HuH-7.5 (cell line): ENCODE measurements at regions not wholly inside any gene's neighbourhood (a gene's known extent, or its start where the extent isn't known, plus 50 kb on each side); places are given as distances from the start of the nearest gene placed in this dataset.
"Not testable (repeated sequence)": the region's sequence is repeated elsewhere in the genome, so short reads cannot be mapped to it uniquely, and the experiment has no call there.

Source experiments
- DNase-seq: peaks from one replicate; pipeline ENCODE4 v3.0.0; 2011; ENCODE audit warnings: low spot score

- DNase-seq, result no peak
These were observed 60.2 kb downstream of the LSMEM1 start for GRCh38 chr7:112540839-112541577.

GRCh38 chr7:112546723-112547513, 66.1 kb downstream of the LSMEM1 start:
- DNase-seq, result no peak

- DNase-seq, result no peak
These were observed 67.1 kb downstream of the LSMEM1 start for GRCh38 chr7:112547916-112548315.

- DNase-seq, result peak; percentile 29
These were observed 69.8 kb downstream of the LSMEM1 start for GRCh38 chr7:112550468-112551060.

GRCh38 chr7:112551521-112551920, 70.7 kb downstream of the LSMEM1 start:
- DNase-seq, result not testable (repeated sequence)

- no peak for DNase-seq
These were observed 73.8 kb downstream of the LSMEM1 start for GRCh38 chr7:112554591-112554990.

GRCh38 chr7:112556633-112557032, 75.8 kb downstream of the LSMEM1 start:
- no peak for DNase-seq

GRCh38 chr7:112566442-112567324, 85.9 kb downstream of the LSMEM1 start:
- DNase-seq, result no peak

- no peak for DNase-seq
These were observed 86.6 kb downstream of the LSMEM1 start for GRCh38 chr7:112567388-112567787.

- DNase-seq, result no peak
These were observed 91.2 kb downstream of the LSMEM1 start for GRCh38 chr7:112571852-112572607.

- no peak for DNase-seq
These were observed 92.0 kb downstream of the LSMEM1 start for GRCh38 chr7:112572669-112573301.

- no peak for DNase-seq
These were observed 92.7 kb downstream of the LSMEM1 start for GRCh38 chr7:112573302-112574039.

- no peak for DNase-seq
These were observed 95.1 kb downstream of the LSMEM1 start for GRCh38 chr7:112575864-112576263.

- DNase-seq, result no peak
These were observed 98.6 kb downstream of the LSMEM1 start for GRCh38 chr7:112579388-112579787.

GRCh38 chr7:112580717-112581435, 100.1 kb downstream of the LSMEM1 start:
- no peak for DNase-seq

GRCh38 chr7:112581529-112581928, 100.7 kb downstream of the LSMEM1 start:
- DNase-seq, result no peak

- DNase-seq, result no peak
These were observed 103.5 kb downstream of the LSMEM1 start for GRCh38 chr7:112584290-112584689.

GRCh38 chr7:112587504-112587903, 106.7 kb downstream of the LSMEM1 start:
- DNase-seq, result no peak

- not testable (repeated sequence) for DNase-seq
These were observed 111.9 kb downstream of the LSMEM1 start for GRCh38 chr7:112592565-112593263.
